ENCODE measurements at regions not wholly inside any gene's neighbourhood (a gene's known extent, or its start where the extent isn't known, plus 50 kb on each side); places are given as distances from the start of the nearest gene placed in this dataset.
"Not testable (repeated sequence)": the region's sequence is repeated elsewhere in the genome, so short reads cannot be mapped to it uniquely, and the experiment has no call there.

- DNase-seq (ENCODE audit: low read depth), result not testable (repeated sequence)
These were observed 467.2 kb downstream of the EPHA7 start for GRCh38 chr6:92952111-92952510.

DNA sequence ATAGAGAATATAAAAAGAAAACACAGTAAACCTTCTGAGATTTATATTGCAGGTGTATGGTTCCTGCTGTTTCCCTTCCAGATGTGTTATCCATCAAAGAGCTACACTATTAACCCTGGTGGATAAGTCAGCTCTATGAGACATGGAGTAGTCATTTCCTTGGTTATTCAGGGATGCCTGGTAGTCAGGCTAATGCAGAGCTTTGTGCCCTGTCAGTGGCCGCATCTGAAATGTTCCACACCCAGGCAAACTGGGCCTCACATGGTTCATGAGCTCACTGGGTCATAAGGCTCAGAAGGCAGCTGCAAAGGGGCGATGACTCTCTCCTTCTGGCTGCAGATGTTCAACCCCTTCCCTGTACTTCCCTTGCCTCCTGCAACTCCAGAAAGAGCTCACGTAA, 473.6 kb downstream of the EPHA7 start:
- DNase-seq (ENCODE audit: low read depth), result no peak

- DNase-seq (ENCODE audit: low read depth), result no peak
These were observed 475.2 kb downstream of the EPHA7 start for GRCh38 chr6:92944132-92944531.

- DNase-seq (ENCODE audit: low read depth), result no peak
These were observed 476.8 kb downstream of the EPHA7 start for GRCh38 chr6:92942549-92942948.

- DNase-seq (ENCODE audit: low read depth), result no peak
These were observed 484.7 kb downstream of the EPHA7 start for GRCh38 chr6:92934625-92935024.

- no peak for DNase-seq (ENCODE audit: low read depth)
These were observed 489.2 kb downstream of the EPHA7 start for GRCh38 chr6:92930171-92930570.

DNA sequence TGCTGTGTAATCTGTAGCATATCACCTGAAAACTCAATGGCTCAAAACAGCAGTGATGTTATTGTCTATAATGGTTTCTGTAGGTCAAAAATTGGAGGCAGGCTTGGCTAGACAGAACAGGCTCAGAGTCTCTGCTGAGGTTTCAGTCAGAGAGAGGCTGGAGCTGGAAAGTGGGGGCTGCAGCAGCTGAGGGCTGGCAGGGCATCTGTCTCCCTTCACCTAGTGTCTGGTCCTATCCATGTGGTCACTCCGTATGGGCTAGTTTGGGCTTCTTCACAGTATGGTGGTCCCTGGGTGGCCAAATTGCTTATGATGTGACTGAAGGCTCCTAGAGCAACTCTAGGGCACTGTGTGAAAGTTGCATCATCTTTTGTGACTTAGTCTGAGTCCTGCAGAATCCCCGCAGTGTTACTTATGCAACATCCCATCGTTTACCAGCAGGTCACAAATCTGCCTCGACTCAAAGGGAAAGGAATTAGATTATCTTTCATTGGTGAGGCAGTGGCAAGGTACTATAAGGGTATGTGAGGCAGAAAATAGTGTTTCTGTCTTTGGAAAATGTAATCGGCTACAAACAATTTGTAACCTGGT, 497.0 kb downstream of the EPHA7 start:
- DNase-seq (ENCODE audit: low read depth), result no peak

GRCh38 chr6:92915466-92915865, 503.9 kb downstream of the EPHA7 start:
- no peak for DNase-seq (ENCODE audit: low read depth)

DNA sequence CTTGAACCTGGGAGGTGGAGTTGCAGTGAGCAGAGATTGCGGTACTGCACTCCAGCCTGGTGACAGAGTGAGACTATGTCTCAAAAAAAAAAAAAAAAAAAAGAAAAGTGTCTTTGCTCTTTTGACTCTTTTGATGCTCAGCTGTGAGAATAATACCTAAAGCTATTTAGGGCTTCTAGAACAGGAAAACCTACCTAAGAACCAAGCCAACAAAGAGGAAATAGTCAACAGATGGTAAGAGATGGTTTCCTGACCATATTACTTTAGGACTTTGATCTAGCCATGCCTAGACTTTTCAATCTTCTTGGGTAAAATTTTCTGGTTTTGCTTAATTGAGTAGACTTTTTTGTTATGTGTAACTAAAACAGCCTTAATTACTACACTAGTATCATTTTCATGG, 508.1 kb downstream of the EPHA7 start:
- no peak for DNase-seq (ENCODE audit: low read depth)

DNA sequence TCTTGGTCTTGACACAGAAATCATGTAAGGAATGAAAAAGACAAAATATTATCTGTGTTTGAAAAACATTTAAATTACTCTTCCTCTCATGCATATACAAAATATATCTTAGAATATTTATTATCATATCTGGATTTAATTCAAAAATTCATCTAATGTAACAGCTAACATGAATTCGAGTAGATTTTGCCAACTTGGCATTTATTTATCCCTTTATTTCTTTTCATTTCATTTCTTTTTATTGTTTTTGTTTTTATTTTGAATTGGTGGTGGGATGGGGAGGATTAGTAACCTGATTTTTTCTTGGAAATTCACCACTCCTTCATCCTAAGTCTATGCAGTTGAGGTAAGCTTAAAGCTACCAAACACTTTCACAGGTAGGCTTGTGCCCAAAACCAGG, 508.7 kb downstream of the EPHA7 start:
- no peak for DNase-seq (ENCODE audit: low read depth)

DNA sequence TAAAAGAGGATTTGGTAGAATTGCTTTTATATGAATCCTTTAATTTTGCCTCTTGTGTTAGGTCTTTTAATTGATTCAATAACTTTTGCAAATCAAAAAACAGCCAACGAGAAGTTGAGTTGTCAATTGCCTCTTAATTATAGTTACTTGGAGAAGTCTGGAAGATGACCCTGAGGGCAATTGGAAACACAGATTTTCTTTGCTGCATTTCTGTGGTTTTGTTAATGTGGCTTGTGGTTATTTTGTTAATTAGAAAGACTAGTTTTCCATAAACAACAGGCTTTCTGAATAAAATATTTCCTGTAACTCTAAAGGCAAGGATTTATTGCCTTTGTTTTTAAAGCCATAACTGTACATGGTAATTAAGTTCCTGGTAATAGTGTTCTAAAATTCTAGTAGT, 513.0 kb downstream of the EPHA7 start:
- DNase-seq (ENCODE audit: low read depth), result no peak

- DNase-seq (ENCODE audit: low read depth), result no peak
These were observed 525.6 kb downstream of the EPHA7 start for GRCh38 chr6:92893741-92894140.

- DNase-seq (ENCODE audit: low read depth), result no peak
These were observed 526.7 kb downstream of the EPHA7 start for GRCh38 chr6:92892626-92893170.

- no peak for DNase-seq (ENCODE audit: low read depth)
These were observed 531.0 kb downstream of the EPHA7 start for GRCh38 chr6:92888316-92888715.

DNA sequence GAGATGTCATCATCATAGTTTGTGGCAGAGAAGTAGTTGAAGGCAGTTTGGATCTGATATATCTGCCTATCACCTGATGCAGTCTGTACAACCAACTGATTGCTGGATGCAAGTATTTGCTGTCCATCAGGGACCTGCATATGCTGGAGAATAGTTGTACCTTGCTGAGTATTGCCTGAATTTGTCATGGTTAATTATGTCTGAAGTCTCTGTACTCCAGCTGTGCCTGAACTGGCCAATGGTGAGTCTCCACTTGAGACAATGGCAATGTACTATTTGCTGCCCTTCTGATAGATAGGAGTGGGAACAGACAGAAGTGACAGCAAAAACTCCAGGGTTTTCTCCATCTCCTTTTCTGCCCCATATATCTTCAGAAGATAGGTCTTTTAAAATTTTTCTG, 531.5 kb downstream of the EPHA7 start:
- DNase-seq (ENCODE audit: low read depth), result no peak

GRCh38 chr6:92879526-92879925, 539.8 kb downstream of the EPHA7 start:
- DNase-seq (ENCODE audit: low read depth), result no peak

- DNase-seq (ENCODE audit: low read depth), result no peak
These were observed 554.3 kb downstream of the EPHA7 start for GRCh38 chr6:92864966-92865555.

DNA sequence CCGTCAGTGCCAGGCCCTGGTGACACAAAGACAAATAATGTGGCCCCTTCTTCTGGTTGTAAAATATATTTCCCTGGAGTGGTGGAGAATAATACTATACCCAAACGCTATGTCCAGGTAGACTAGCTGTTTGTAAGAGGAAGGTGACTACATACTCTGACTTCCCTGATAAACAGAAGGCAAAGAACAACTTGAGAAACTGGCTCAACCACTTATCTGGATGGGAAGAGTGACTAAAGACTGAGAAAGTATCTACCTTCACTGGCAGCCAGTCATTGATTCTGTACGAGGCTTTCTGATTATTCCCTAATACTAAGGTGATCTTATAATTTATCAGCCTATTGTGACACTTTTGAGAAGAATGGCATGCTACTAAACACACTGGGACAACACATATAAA, 569.7 kb downstream of the EPHA7 start:
- DNase-seq (ENCODE audit: low read depth), result no peak

DNA sequence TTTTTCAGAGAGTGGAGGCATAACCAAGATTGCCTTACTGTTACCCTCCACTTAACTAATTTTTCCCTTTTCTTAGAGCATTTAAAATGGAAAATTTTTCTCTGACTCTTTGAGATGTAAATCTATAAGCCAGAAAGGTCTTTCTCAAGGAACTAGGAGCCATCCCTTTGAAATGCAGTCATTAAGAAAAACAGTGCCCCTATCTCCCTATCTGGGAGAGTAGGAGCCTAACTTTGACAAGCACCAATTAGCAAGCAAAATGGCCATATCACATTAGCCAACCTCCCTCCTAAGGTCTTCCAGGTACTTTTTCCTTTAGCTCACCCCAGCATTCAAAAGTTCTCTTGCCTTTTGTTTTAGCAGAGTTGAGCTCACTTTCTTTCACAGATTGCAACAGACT, 570.5 kb downstream of the EPHA7 start:
- DNase-seq (ENCODE audit: low read depth), result no peak

DNA sequence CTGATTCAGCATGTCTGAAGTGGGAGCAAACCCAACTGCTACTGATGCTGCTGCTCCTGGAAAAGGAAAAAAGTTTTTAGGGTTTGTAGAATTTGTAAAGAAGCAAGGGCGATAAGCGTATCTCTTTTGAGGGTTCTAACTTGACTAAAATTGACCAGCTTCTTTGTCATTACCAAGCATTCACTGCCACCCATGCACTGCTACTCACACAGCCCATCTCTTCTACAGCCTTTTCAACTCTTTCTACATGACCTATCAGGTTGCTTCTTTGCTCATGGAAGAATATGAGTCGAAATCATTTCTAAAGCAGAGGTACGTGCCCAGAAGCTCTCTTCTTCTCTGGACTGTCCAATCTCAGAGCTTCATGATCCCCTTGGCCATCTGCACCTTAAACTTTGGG, 570.9 kb downstream of the EPHA7 start:
- no peak for DNase-seq (ENCODE audit: low read depth)

DNA sequence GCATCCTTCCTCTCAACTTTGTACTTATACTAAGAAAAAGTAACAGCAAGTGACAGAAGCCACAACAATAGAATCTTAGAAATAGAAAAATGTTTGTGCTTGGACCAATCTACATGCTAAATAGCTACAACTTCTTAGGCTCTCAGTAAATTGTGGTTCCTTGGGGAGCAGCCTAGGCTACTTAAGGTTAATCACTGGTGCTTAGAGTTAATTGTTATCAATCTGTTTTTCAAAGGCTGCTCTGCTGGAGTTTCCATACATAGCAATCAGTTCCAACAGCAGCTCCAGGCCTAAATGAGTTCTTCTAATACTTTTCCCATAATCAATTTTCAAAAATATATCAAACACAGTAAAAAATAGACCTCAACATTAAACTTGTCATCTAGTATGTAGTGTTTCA, 571.4 kb downstream of the EPHA7 start:
- no peak for DNase-seq (ENCODE audit: low read depth)

GRCh38 chr6:92840246-92840930, 579.0 kb downstream of the EPHA7 start:
- DNase-seq (ENCODE audit: low read depth), result no peak

GRCh38 chr6:92828788-92829187, 590.6 kb downstream of the EPHA7 start:
- DNase-seq (ENCODE audit: low read depth), result no peak
